ENCODE measurements at regions not wholly inside any gene's neighbourhood (a gene's known extent, or its start where the extent isn't known, plus 50 kb on each side); places are given as distances from the start of the nearest gene placed in this dataset.
"Not testable (repeated sequence)": the region's sequence is repeated elsewhere in the genome, so short reads cannot be mapped to it uniquely, and the experiment has no call there.

DNA sequence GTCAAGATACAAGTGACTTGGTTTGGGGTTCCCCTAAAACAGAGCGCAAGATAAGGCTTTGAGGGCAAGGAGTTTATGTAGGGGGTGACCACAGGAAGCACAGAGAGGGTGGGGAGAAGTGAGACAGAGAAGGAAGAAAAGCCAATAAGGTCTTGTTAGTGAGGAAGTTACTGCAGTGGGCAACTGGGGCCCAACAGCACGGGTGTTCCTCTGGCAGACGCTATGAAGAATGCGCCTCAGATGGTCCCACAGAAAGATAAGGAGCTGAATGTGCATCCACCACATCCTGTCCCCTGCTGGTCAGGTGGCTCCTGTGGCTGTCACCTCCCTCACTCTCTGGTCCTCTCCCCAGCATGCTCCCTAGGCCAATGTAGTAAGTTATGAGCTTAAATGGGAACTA lies 333.5 kb downstream of the TSHZ3 start:
- no peak for DNase-seq

DNA sequence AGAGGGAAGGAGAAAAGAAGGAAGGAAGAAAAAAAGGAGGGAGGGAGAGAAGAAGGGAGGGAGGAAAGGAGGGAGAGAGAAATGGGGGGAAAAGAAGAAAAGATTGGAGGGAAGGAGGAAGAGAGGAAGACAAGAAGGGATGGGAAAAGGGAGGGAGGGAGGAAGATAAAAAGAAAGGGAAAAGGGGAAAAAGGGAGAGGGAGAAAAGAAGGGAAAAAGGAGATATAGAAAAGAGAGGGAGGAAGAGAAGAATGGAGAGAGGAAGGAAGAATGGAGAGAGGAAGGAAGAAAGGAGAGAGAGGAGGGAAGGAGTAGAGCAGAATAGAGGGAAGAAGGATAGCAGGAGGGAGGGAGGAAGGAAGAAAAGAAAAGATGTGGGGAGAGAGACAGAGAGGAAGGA lies 334.6 kb downstream of the TSHZ3 start:
- no peak for DNase-seq

DNA sequence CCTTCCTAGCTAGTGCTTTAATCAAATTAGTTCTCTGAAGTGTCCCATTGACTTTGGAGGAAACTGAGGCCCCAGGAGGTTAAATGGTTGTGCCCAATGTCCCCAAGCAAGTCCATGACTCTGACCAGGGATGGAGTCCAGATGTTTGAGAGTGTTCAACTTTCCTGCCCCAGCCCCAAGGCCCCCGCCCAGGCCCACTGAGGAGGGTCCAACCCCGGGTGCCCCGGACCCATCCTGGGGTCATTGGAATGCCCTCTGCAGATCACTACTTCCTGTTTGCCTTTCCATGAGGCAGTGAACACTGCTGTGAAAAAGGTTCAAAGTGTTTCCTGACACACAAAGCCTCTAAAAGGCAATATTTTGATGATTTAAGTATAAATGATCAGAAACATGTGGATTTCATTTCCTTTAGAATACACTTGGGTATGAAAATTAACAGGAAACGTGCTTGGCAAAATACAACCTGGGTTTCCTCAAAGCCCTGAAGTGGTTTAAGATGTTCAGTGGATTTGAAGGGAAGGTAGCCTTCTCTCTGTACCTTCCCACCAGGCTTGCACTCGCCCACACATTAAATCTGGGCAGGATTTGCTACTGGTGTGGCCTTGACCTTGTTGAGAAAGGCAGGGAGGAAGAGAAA lies 335.7 kb downstream of the TSHZ3 start:
- no peak for DNase-seq

GRCh38 chr19:31002518-31003244 lies 346.6 kb downstream of the TSHZ3 start:
- no peak for DNase-seq

DNA sequence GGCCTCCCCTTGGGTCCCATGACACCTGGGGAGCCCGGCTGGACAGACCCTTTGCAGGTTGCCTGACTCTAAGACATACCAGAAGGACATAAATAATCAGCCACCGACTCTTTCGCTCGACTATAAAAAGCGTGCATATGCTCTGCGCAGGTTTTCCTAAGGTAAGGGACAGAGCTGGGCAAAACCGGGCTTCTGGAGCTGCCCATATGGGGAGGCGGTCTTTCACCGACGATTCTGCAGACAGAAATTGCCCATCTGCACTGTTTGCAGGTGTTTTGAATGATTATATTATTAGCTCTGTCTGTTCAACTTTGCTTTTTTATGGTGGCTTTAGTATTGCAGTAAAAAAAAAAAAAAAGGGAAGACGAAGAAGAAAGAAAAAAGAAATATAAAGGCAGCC lies 347.2 kb downstream of the TSHZ3 start:
- DNase-seq: no peak

DNA sequence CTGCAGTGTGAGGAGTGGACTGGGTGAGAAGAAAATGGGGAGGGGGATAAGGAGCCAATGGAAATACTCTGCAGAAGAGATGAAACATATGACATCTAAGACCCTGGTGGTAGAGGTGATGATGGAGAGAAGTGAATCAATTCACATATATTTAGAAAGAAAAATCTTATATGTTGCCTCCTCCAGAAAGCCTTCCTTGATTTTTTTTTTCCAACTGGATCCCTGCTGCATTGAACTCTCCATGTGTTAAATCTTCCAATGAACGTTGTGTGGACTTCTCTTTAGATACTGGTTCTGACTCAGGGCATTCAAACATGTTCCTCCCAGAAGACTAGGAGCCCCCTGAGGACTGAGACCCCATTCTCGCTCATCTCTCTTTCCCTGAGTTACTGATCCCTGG lies 348.3 kb downstream of the TSHZ3 start:
- DNase-seq: no peak

- DNase-seq: no peak
Measured at GRCh38 chr19:30999726-31000125, 349.5 kb downstream of the TSHZ3 start.

- DNase-seq: no peak
Measured at GRCh38 chr19:30997222-30997621, 352.0 kb downstream of the TSHZ3 start.

GRCh38 chr19:30978639-30979038 lies 370.6 kb downstream of the TSHZ3 start:
- no peak for DNase-seq

- DNase-seq: no peak
Measured at GRCh38 chr19:30969591-30969990, 379.6 kb downstream of the TSHZ3 start.

DNA sequence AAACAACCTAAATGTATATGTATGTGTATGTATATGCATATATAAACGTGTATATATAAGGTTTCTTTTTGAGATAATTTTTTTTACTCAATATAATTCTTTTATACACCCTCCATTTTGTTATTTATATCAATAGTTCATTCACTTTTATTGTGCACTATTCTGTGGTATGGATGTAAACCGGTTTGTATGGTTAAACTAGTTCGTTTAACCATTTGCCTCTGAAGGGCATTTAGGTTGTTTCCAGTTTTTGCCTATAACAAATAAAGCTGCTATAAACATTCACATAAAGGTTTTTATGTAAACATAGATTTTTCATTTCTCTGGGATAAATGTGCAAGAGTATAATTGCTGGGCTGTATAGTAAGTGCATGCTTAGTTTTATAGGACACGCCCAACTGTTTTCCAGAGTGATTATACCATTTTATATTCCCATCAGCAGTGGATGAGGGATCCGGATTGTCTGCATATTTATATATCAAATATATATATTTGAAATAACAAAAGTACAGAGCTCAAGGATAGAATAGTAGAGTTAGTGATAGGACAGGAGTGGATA lies 380.3 kb downstream of the TSHZ3 start:
- no peak for DNase-seq

GRCh38 chr19:30968210-30968609 lies 381.0 kb downstream of the TSHZ3 start:
- DNase-seq: no peak

GRCh38 chr19:30966486-30966885 lies 382.8 kb downstream of the TSHZ3 start:
- no peak for DNase-seq

- DNase-seq: no peak
Measured at GRCh38 chr19:30959011-30959410, 390.2 kb downstream of the TSHZ3 start.

DNA sequence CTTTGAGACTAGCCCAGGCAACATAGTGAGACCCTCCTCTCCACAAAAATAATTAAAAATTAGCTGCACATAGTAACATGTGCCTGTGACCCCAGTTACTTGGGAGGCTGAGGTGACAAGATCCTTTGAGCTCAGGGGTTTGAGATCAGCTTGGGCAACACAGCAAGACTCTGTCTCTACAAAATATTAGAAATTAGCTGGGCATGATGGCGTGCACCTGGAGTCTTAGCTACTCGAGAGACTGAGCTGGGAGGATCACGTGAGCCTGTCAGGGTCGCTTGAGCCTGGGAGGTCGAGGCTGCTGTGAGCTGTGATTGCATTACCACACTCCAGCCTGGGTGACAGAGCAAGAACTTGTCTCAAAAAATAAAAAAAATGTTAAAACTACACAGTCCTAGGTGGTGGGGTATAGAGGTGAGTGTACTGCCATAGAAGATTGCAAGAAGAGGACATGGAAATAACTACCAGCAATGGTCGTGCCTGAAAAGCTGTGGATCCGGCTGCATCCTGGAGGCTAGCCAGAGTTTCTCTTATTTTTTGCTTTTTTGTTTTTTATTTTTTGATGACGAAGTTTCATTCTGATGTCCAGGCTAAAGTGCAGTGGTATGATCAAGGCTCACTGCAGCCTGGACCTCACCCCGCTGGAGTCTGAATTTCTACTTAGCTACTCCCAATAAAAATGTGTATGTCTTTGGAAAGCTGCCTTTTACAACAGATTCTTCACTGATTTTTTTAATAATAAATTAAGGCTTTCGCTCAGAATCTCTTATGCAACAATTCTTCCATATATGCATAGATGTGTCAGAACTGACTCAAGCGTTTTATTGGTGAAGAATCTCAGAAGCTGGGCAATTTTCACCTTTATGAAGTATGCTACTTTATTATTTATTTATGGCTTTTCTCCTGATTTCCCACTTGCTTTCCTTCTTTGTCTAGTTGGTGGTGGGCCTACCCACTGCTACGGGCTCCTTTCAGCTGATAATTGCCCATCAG lies 393.8 kb downstream of the TSHZ3 start:
- no peak for DNase-seq

GRCh38 chr19:30944276-30944932 lies 404.8 kb downstream of the TSHZ3 start:
- not testable (repeated sequence) for DNase-seq

- DNase-seq: no peak
Measured at GRCh38 chr19:30943101-30943843, 406.0 kb downstream of the TSHZ3 start.

GRCh38 chr19:30942636-30943035 lies 406.6 kb downstream of the TSHZ3 start:
- DNase-seq: no peak

GRCh38 chr19:30941591-30941990 lies 407.6 kb downstream of the TSHZ3 start:
- DNase-seq: no peak

GRCh38 chr19:30936276-30936675 lies 413.0 kb downstream of the TSHZ3 start:
- no peak for DNase-seq

GRCh38 chr19:30935146-30935545 lies 414.1 kb downstream of the TSHZ3 start:
- DNase-seq: no peak

- not testable (repeated sequence) for DNase-seq
Measured at GRCh38 chr19:30933454-30933853, 415.8 kb downstream of the TSHZ3 start.

Data from activated T-cell treated with anti-CD3 and anti-CD28 coated beads for 4 hours (primary cell).